ENCODE measurements at regions not wholly inside any gene's neighbourhood (a gene's known extent, or its start where the extent isn't known, plus 50 kb on each side); places are given as distances from the start of the nearest gene placed in this dataset.

GRCh38 chr19:30634996-30635975 is 263.1 kb downstream of the ZNF536 start:
- Histone ChIP-seq H3K4me1 (ENCODE audit: control insufficient read depth, insufficient read depth, low read length, poor library complexity, severe bottlenecking) (no peaks in the 10 kb centered on the region), H3K36me3 (ENCODE audit: control insufficient read depth, insufficient read depth, low read length) (no peaks in the 10 kb centered on the region), H3K27ac (ENCODE audit: insufficient read depth, low read length, poor library complexity, severe bottlenecking) (no peak overlapping the region), H3K27me3 (replicated peaks; ENCODE audit: control insufficient read depth, insufficient read depth, low read length, poor library complexity, severe bottlenecking) (no peaks in the 10 kb centered on the region), H3K4me3 (ENCODE audit: insufficient read depth, low read depth, low read length, poor library complexity, severe bottlenecking) (no peak overlapping the region), H3K9me3 (ENCODE audit: control insufficient read depth, low read length) (peaks cover 4% of the 10 kb centered on the region)
- DNase-seq: no peak

GRCh38 chr19:30634131-30634830 is 262.1 kb downstream of the ZNF536 start:
- no peak for DNase-seq

GRCh38 chr19:30631033-30631370 is 258.8 kb downstream of the ZNF536 start:
- Histone ChIP-seq H3K4me1 (ENCODE audit: control insufficient read depth, insufficient read depth, low read length, poor library complexity, severe bottlenecking) (no peaks in the 10 kb centered on the region), H3K9me3 (ENCODE audit: control insufficient read depth, low read length) (no peaks in the 10 kb centered on the region), H3K27me3 (replicated peaks; ENCODE audit: control insufficient read depth, insufficient read depth, low read length, poor library complexity, severe bottlenecking) (no peaks in the 10 kb centered on the region), H3K27ac (ENCODE audit: insufficient read depth, low read length, poor library complexity, severe bottlenecking) (no peak overlapping the region), H3K4me3 (ENCODE audit: insufficient read depth, low read depth, low read length, poor library complexity, severe bottlenecking) (no peak overlapping the region), H3K36me3 (ENCODE audit: control insufficient read depth, insufficient read depth, low read length) (no peaks in the 10 kb centered on the region)
- no peak for DNase-seq

More at GRCh38 chr19:30634131-30634830, 262.1 kb downstream of the ZNF536 start:
- Histone ChIP-seq H3K27ac (ENCODE audit: insufficient read depth, low read length, poor library complexity, severe bottlenecking) (no peak overlapping the region), H3K27me3 (replicated peaks; ENCODE audit: control insufficient read depth, insufficient read depth, low read length, poor library complexity, severe bottlenecking) (no peaks in the 10 kb centered on the region), H3K36me3 (ENCODE audit: control insufficient read depth, insufficient read depth, low read length) (no peaks in the 10 kb centered on the region), H3K4me1 (ENCODE audit: control insufficient read depth, insufficient read depth, low read length, poor library complexity, severe bottlenecking) (no peaks in the 10 kb centered on the region), H3K4me3 (ENCODE audit: insufficient read depth, low read depth, low read length, poor library complexity, severe bottlenecking) (no peak overlapping the region), H3K9me3 (ENCODE audit: control insufficient read depth, low read length) (peaks cover under 1% of the 10 kb centered on the region)

- Histone ChIP-seq H3K36me3 (ENCODE audit: control insufficient read depth, insufficient read depth, low read length) (no peaks in the 10 kb centered on the region), H3K27me3 (replicated peaks; ENCODE audit: control insufficient read depth, insufficient read depth, low read length, poor library complexity, severe bottlenecking) (no peaks in the 10 kb centered on the region), H3K4me3 (ENCODE audit: insufficient read depth, low read depth, low read length, poor library complexity, severe bottlenecking) (no peak overlapping the region), H3K4me1 (ENCODE audit: control insufficient read depth, insufficient read depth, low read length, poor library complexity, severe bottlenecking) (no peaks in the 10 kb centered on the region), H3K9me3 (ENCODE audit: control insufficient read depth, low read length) (no peaks in the 10 kb centered on the region), H3K27ac (ENCODE audit: insufficient read depth, low read length, poor library complexity, severe bottlenecking) (no peak overlapping the region)
- DNase-seq: no peak
Measured at GRCh38 chr19:30630289-30631032, 258.3 kb downstream of the ZNF536 start.

GRCh38 chr19:30629086-30629485 is 256.9 kb downstream of the ZNF536 start:
- Histone ChIP-seq H3K9me3 (ENCODE audit: control insufficient read depth, low read length) (peaks cover 5% of the 10 kb centered on the region), H3K27me3 (replicated peaks; ENCODE audit: control insufficient read depth, insufficient read depth, low read length, poor library complexity, severe bottlenecking) (no peaks in the 10 kb centered on the region), H3K4me1 (ENCODE audit: control insufficient read depth, insufficient read depth, low read length, poor library complexity, severe bottlenecking) (no peaks in the 10 kb centered on the region), H3K4me3 (ENCODE audit: insufficient read depth, low read depth, low read length, poor library complexity, severe bottlenecking) (no peak overlapping the region), H3K36me3 (ENCODE audit: control insufficient read depth, insufficient read depth, low read length) (no peaks in the 10 kb centered on the region), H3K27ac (ENCODE audit: insufficient read depth, low read length, poor library complexity, severe bottlenecking) (no peak overlapping the region)
- DNase-seq: no peak

- Histone ChIP-seq H3K4me1 (ENCODE audit: control insufficient read depth, insufficient read depth, low read length, poor library complexity, severe bottlenecking) (no peaks in the 10 kb centered on the region), H3K27ac (ENCODE audit: insufficient read depth, low read length, poor library complexity, severe bottlenecking) (no peak overlapping the region), H3K4me3 (ENCODE audit: insufficient read depth, low read depth, low read length, poor library complexity, severe bottlenecking) (no peak overlapping the region), H3K36me3 (ENCODE audit: control insufficient read depth, insufficient read depth, low read length) (no peaks in the 10 kb centered on the region), H3K9me3 (ENCODE audit: control insufficient read depth, low read length) (peaks cover 6% of the 10 kb centered on the region), H3K27me3 (replicated peaks; ENCODE audit: control insufficient read depth, insufficient read depth, low read length, poor library complexity, severe bottlenecking) (no peaks in the 10 kb centered on the region)
- no peak for DNase-seq
Measured at GRCh38 chr19:30626626-30626966, 254.4 kb downstream of the ZNF536 start.

GRCh38 chr19:30625947-30626625 is 253.9 kb downstream of the ZNF536 start:
- Histone ChIP-seq H3K36me3 (ENCODE audit: control insufficient read depth, insufficient read depth, low read length) (no peaks in the 10 kb centered on the region), H3K27me3 (replicated peaks; ENCODE audit: control insufficient read depth, insufficient read depth, low read length, poor library complexity, severe bottlenecking) (no peaks in the 10 kb centered on the region), H3K9me3 (ENCODE audit: control insufficient read depth, low read length) (peaks cover 6% of the 10 kb centered on the region), H3K27ac (ENCODE audit: insufficient read depth, low read length, poor library complexity, severe bottlenecking) (no peak overlapping the region), H3K4me3 (ENCODE audit: insufficient read depth, low read depth, low read length, poor library complexity, severe bottlenecking) (no peak overlapping the region), H3K4me1 (ENCODE audit: control insufficient read depth, insufficient read depth, low read length, poor library complexity, severe bottlenecking) (no peaks in the 10 kb centered on the region)
- DNase-seq: no peak

- Histone ChIP-seq H3K27ac (ENCODE audit: insufficient read depth, low read length, poor library complexity, severe bottlenecking) (no peak overlapping the region), H3K9me3 (ENCODE audit: control insufficient read depth, low read length) (peaks cover 6% of the 10 kb centered on the region), H3K4me1 (ENCODE audit: control insufficient read depth, insufficient read depth, low read length, poor library complexity, severe bottlenecking) (no peaks in the 10 kb centered on the region), H3K27me3 (replicated peaks; ENCODE audit: control insufficient read depth, insufficient read depth, low read length, poor library complexity, severe bottlenecking) (no peaks in the 10 kb centered on the region), H3K4me3 (ENCODE audit: insufficient read depth, low read depth, low read length, poor library complexity, severe bottlenecking) (no peak overlapping the region), H3K36me3 (ENCODE audit: control insufficient read depth, insufficient read depth, low read length) (no peaks in the 10 kb centered on the region)
- no peak for DNase-seq
Measured at GRCh38 chr19:30622276-30622675, 250.1 kb downstream of the ZNF536 start.

GRCh38 chr19:30621326-30621920 is 249.2 kb downstream of the ZNF536 start:
- H3K27me3 ChIP-seq (replicated peaks; ENCODE audit: control insufficient read depth, insufficient read depth, low read length, poor library complexity, severe bottlenecking): no peaks in the 10 kb centered on the region
- H3K36me3 ChIP-seq (ENCODE audit: control insufficient read depth, insufficient read depth, low read length): no peaks in the 10 kb centered on the region
- peaks cover 6% of the 10 kb centered on the region for H3K9me3 ChIP-seq (ENCODE audit: control insufficient read depth, low read length)
- H3K4me3 ChIP-seq (ENCODE audit: insufficient read depth, low read depth, low read length, poor library complexity, severe bottlenecking): no peak overlapping the region
- DNase-seq: no peak
- no peak overlapping the region for H3K27ac ChIP-seq (ENCODE audit: insufficient read depth, low read length, poor library complexity, severe bottlenecking)
- no peaks in the 10 kb centered on the region for H3K4me1 ChIP-seq (ENCODE audit: control insufficient read depth, insufficient read depth, low read length, poor library complexity, severe bottlenecking)

All from effector memory CD4-positive, alpha-beta T cell (primary cell).